Ascending aorta (tissue), 2 donors: ENCODE measurements at regions not wholly inside any gene's neighbourhood (a gene's known extent, or its start where the extent isn't known, plus 50 kb on each side); places are given as distances from the start of the nearest gene placed in this dataset.

Experiments used
- DNase-seq, 2 donors: peaks; one replicate each; pipeline ENCODE4 v3.0.0-alpha.2; 2019; ENCODE audit warnings: low spot score in 2 of 2
- H3K27ac ChIP-seq, 2 donors: fragments of 200-600 bp; sonication (generic); one replicate each; pipeline ENCODE4 v1.5.1; 2016 to 2017; ENCODE audit warnings: mild to moderate bottlenecking in 1 of 2
- H3K27me3 ChIP-seq: fragments of 200-600 bp; sonication (generic); one replicate; pipeline ENCODE4 v1.5.1; 2017
- H3K36me3 ChIP-seq, 2 donors: fragments of 200-600 bp; sonication (generic); one replicate each; pipeline ENCODE4 v1.5.1; 2016
- H3K4me1 ChIP-seq, 2 donors: fragments of 200-600 bp; sonication (generic); one replicate each; pipeline ENCODE4 v1.5.1; 2016 to 2017; ENCODE audit warnings: mild to moderate bottlenecking in 1 of 2
- H3K4me3 ChIP-seq, 2 donors: fragments of 200-600 bp; sonication (generic); one replicate each; pipeline ENCODE4 v1.5.1; 2016 to 2017; ENCODE audit warnings: mild to moderate bottlenecking in 1 of 2
- H3K9me3 ChIP-seq, 2 donors: fragments of 200-600 bp; sonication (generic); one replicate each; pipeline ENCODE4 v1.5.1; 2016
- CTCF ChIP-seq, 3 experiments: fragments of 200-600 bp in 2 of 3; fragments of 450-650 bp in 1 of 3; sonication (generic) in 2 of 3; IDR thresholded peaks; one replicate each; pipeline ENCODE4 v1.5.1; 2016 to 2019; ENCODE audit warnings: antibody characterized with exemption in 3 of 3, mild to moderate bottlenecking in 1 of 3, moderate library complexity in 1 of 3
- intact Hi-C: fragments of 100-400 bp; cut with DNase I; formaldehyde crosslinking; loops from one replicate; pipeline ENCODE4 v1.15.1; 2023

GRCh38 chr5:82747986-82748385, 329.2 kb downstream of the TMEM167A start:
- H3K27me3 ChIP-seq = no peaks in the 10 kb centered on the region
- H3K4me1 ChIP-seq = no peaks in the 10 kb centered on the region
- no peak overlapping the region for H3K4me3 ChIP-seq
- DNase-seq = no peak
- intact Hi-C loops = no loop called here
- H3K27ac ChIP-seq = no peak overlapping the region
- H3K9me3 ChIP-seq = no peaks in the 10 kb centered on the region
- no peaks in the 10 kb centered on the region for H3K36me3 ChIP-seq
- TF ChIP-seq CTCF (IDR thresholded peaks at IDR 0.05) = no peak

GRCh38 chr5:82745016-82745415, 332.2 kb downstream of the TMEM167A start:
- no peak for TF ChIP-seq CTCF (IDR thresholded peaks at IDR 0.05)
- Histone ChIP-seq H3K27me3 (no peaks in the 10 kb centered on the region), H3K4me3 (no peak overlapping the region), H3K4me1 (no peaks in the 10 kb centered on the region), H3K27ac (no peak overlapping the region), H3K9me3 (no peaks in the 10 kb centered on the region), H3K36me3 (no peaks in the 10 kb centered on the region)
- DNase-seq = no peak
- intact Hi-C loops = no loop called here

- Histone ChIP-seq H3K4me1 (no peaks in the 10 kb centered on the region), H3K4me3 (no peak overlapping the region), H3K9me3 (no peaks in the 10 kb centered on the region), H3K36me3 (no peaks in the 10 kb centered on the region), H3K27me3 (no peaks in the 10 kb centered on the region), H3K27ac (no peak overlapping the region)
- intact Hi-C loops = no loop called here
- TF ChIP-seq CTCF (IDR thresholded peaks at IDR 0.05) = no peak
- no peak for DNase-seq
These were observed 338.4 kb downstream of the TMEM167A start for GRCh38 chr5:82738681-82739269.

- TF ChIP-seq CTCF (IDR thresholded peaks at IDR 0.05) = no peak
- H3K4me3 ChIP-seq = no peak overlapping the region
- intact Hi-C loops = no loop called here
- H3K36me3 ChIP-seq = no peaks in the 10 kb centered on the region
- no peaks in the 10 kb centered on the region for H3K4me1 ChIP-seq
- no peaks in the 10 kb centered on the region for H3K27me3 ChIP-seq
- no peak for DNase-seq
- no peaks in the 10 kb centered on the region for H3K9me3 ChIP-seq
- no peak overlapping the region for H3K27ac ChIP-seq
These were observed 341.9 kb downstream of the TMEM167A start for GRCh38 chr5:82735160-82735789.

- no peak for TF ChIP-seq CTCF (IDR thresholded peaks at IDR 0.05)
- H3K4me1 ChIP-seq = no peaks in the 10 kb centered on the region
- DNase-seq = no peak
- H3K36me3 ChIP-seq = no peaks in the 10 kb centered on the region
- H3K4me3 ChIP-seq = no peak overlapping the region
- H3K27ac ChIP-seq = peak overlapping the region in 1 of 2 donors; percentile 30
- intact Hi-C loops = no loop called here
- no peaks in the 10 kb centered on the region for H3K27me3 ChIP-seq
- H3K9me3 ChIP-seq = no peaks in the 10 kb centered on the region
These were observed 342.8 kb downstream of the TMEM167A start for GRCh38 chr5:82734347-82734746.
